AML-193 (cell line): ENCODE measurements at regions not wholly inside any gene's neighbourhood (a gene's known extent, or its start where the extent isn't known, plus 50 kb on each side); places are given as distances from the start of the nearest gene placed in this dataset.

Experiments
- DNase-seq, 2 experiments: peaks; one replicate each; lab custom pipeline; 2025; lab: John Stamatoyannopoulos, UW

DNA sequence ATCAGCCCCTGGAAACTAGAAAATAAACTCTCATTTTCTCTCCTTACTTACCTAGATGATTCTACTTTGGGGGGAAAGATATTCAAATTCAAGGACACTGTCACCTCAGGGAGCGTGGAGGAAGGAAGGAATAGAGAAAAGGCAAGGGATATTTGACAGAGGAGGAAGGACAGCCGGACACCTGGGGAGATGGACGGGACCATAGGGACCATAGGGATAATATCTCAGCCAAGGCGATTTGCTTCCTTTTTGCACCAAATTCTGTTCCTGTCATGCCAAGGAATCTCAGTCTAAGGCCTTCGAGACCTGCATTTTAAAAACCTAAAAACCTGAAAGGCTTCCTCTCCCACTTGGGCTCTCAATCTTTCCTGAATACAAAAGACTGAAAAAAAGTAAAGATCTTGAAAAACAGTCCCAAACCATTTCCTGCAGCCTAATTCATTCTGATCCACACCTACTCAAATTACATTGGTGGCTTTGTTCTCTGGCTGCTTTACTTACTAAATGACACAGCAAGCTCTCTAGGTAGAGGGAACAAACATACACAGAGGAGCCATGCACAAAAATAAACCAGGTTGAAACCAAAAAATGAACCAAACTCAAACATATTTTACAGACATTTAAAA is 73.9 kb upstream of the SLC24A5 start:
- no peak for DNase-seq

DNA sequence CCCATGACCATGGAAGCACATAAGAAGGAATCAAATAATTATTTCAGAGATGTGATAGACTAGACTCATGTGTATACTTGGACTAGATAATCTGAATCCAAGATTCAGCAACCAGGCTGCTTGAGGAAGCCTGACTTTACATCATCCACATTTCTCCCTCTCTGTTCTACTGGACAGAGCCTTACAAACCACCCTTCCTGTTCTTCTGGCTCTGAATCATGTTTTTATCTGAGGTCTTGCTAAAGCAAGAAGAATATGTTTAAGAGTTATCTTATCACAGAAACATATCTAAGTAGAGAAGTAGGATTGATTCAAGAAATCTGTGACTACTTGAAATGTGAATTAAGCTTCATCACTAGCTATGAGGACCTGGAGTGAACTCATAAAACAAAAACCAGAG is 71.1 kb upstream of the SLC24A5 start:
- DNase-seq = no peak

DNA sequence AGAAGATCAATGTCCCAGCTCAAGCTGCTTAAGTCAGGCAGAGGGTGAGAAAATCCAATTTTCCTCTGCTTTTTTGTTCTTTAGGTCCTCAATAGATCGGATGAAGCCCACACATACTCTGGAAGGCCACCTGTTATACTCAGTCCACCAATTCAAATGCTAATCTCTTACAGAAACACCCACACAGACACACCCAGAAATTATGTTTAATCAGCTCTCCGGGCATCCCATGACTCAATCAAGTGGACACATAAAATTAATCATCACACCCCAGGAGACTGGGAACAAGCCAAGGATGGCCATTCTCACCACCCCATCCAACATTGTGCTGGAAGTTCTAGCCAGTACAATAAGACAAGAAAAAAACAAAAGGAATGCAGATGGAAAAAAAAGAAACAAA is 67.8 kb upstream of the SLC24A5 start:
- no peak for DNase-seq

DNA sequence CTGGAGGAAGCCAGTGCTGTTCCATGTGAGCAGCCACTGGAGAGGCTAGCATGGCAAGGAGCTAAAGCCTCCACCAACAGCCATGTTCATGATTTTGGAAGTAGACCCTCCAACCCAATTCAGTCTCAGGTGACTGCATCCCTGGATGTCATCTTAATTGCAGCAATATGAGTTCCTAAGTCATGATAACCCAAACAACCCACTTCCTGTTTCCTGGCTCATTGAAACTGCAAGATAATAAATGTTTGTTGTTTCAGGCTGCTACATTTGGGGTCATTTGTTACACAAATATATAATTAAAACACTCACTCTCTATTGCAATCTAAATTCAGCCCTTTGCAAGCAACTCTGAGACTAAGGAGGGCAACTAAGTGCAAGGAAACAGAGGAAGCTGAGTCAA is 62.4 kb upstream of the SLC24A5 start:
- DNase-seq = no peak

DNA sequence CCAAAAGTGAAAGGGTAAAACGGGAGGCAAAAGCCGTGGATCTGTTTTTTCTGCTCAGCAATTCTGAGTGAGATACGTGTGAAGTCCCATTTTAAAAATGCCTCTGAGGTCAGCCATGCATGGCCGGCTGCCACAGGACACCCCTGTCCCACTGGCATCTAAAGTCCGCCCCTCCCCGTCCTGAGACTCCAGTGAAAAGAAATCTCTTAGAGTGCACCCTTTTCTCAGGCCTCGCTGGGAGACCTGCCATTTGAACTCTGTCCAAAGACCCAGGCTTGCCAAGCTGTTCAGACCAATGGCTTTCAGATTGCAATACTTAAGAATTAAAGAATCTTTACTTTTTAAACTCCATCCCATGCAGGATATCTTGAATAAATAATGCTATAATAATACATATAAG is 61.0 kb upstream of the SLC24A5 start:
- DNase-seq = no peak

DNA sequence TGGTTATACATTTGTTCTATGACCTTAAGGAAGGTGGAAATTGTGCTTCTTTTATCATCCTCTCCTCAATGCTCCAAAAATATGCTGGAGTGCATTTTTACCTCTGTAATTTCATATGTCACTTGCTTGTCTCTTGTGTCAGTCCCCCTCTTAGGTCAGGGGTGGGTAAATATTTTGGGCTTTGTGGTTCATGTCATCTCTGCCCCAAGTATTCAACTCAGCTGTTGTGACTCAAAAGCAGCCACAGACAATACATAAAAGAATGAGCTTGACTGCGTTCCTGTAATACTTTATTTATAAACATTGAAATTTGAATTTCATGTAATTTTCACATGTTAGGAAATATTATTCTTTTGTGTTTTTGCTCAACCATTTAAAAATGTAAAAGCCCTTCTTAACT is 60.4 kb upstream of the SLC24A5 start:
- DNase-seq = no peak

DNA sequence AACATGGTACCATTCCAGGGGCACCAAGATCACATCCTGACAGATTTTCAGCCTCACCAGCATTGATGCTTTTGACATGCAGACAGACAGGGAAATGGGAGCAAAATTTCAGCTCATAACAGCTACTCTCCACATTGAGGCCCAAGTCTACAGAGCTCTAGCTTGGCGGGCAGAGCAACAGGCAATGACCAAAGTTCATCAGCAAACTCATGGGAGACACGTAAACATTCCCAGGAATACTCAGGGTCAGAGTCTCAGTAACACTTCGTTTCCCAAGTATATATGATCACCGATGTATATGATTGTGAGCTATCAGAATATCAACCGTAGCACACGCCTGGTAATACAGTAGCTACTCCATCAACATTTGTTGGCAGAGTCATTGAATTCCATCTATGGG is 59.2 kb upstream of the SLC24A5 start:
- DNase-seq = no peak

DNA sequence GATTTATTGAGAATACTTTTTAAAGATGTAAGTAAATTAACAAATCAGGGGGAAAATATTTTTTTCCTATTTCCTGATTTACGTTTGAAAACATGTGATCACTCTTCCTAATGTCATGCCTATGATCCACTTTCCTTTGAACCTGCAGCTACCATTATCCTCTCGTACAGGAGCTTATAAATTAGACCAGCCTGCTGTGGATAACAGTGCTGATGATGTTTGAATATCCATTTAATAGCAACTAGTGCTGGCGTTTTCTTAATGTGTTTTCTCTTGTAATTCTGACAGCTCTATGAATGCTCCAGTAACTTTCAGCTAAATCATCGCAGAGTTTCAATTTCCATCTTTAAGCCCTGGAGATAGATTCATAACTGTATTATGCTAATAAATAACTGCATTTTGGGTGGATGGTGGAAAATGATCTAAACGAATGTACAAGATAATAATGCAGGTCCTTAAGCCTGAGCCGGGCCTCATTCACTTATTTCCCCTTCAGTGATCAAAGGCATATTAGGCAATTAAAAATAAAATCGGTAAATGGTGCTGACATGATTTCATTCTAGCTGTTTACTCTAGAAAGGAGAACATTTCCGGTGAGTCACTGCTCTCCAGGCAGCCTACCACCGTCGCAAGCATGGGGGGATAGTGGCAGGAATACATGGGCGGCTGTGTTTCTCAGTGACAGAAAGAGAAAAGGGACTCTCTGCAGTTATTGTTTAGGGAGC is 58.5 kb upstream of the SLC24A5 start:
- no peak for DNase-seq

DNA sequence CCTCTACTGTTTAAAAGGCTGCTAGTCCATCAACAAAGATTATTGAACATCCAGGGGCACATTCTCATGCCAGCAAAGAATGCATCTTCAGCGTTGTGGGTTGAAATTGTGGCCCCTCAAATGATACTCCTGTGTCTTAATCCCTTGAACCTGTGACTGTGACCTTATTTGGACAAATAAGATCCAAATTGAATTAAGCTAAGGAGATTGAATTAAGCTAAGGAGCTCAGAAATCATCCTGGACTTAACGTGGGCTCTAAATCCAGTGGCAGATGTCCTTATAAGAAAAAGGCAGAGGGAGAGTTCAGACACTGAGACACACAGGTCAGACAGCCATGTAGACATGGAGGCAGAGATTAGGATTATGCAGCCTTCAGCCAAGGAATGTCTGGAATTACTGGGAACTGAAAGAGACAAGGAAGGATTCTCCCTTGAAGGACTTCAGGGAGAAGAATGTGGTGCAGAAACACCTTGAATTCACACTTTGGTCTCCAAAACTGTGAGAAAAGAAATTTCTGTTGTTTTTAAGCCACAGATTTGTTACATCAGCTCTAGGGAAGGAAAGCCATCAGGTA is 57.3 kb upstream of the SLC24A5 start:
- no peak for DNase-seq

DNA sequence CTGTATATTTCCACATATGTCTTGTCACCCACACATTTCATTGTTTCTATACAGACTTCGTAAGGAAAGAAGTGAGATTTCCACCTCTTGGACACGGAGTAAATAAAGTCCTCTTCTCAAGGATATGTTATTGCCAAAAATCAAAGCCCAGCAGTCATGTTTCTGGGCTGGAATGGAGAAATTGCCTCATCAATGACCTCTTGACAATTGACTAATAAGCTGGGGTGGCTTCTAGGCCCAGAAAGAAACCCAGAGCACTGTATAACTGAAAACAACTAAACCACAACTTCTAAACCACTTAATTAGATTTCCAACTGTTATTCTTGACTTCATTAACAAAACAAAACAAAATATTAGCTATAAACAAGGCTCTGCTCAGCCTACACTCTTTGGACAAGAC is 56.4 kb upstream of the SLC24A5 start:
- DNase-seq = no peak

DNA sequence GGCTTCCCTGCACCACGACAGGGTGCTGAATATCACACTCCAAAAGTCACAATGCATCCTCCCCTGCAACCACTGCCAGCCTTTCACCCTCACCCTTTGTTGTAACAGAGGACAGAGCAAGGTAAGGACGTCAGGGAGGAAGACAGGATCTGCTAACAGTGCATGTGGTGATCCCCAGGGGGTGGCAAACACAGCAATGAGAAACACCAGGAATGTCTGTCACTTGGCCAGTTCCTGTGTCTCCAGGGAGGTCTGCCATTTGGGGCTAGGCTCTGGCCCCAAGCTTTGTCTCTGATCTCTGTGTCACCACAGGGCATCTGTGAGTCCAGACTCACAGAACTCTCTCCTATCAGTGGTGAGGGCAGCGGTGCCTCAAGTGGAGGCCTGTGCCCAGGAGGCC is 54.3 kb upstream of the SLC24A5 start:
- DNase-seq = no peak
